Calu3 (cell line): ENCODE measurements at regions not wholly inside any gene's neighbourhood (a gene's known extent, or its start where the extent isn't known, plus 50 kb on each side); places are given as distances from the start of the nearest gene placed in this dataset.

Experiments
- BruUV-seq: library from RNA; stranded (reverse); fragments of 400-500 nt; replicated peaks from 2 replicates; lab custom pipeline; 2021; lab: Mats Ljungman, UMichigan
- CTCF ChIA-PET: fragments of 300-600 bp; sonication (Branson Sonifier 250); formaldehyde crosslinking; loops from one replicate; lab custom pipeline; 2022; ENCODE audit warnings: antibody characterized with exemption; lab: Charles Lee
- DNase-seq: peaks from one replicate; pipeline ENCODE4 v3.0.0; 2022
- H3K27ac Mint-ChIP-seq: one replicate; pipeline ENCODE4 v1.8.0; 2022; ENCODE audit warnings: mixed read lengths; ENCODE audit not compliant: unreplicated experiment
- H3K27me3 Mint-ChIP-seq: one replicate; pipeline ENCODE4 v1.8.0; 2022; ENCODE audit warnings: mixed read lengths; ENCODE audit not compliant: unreplicated experiment
- H3K36me3 Mint-ChIP-seq: one replicate; pipeline ENCODE4 v1.8.0; 2022; ENCODE audit warnings: mild to moderate bottlenecking, moderate library complexity, mixed read lengths; ENCODE audit not compliant: insufficient read depth, unreplicated experiment
- H3K4me1 Mint-ChIP-seq: one replicate; pipeline ENCODE4 v1.8.0; 2022; ENCODE audit warnings: mild to moderate bottlenecking, low read depth, mixed read lengths; ENCODE audit not compliant: unreplicated experiment
- H3K4me3 Mint-ChIP-seq: one replicate; pipeline ENCODE4 v1.8.0; 2022; ENCODE audit warnings: mild to moderate bottlenecking, low read depth, moderate library complexity, mixed read lengths; ENCODE audit not compliant: unreplicated experiment
- H3K9me3 Mint-ChIP-seq: one replicate; pipeline ENCODE4 v1.8.0; 2022; ENCODE audit warnings: low read depth, mixed read lengths; ENCODE audit not compliant: unreplicated experiment
- CTCF ChIP-seq: fragments of 200-600 bp; IDR thresholded peaks from one replicate; pipeline ENCODE4 v1.8.0; 2022; ENCODE audit warnings: antibody characterized with exemption; ENCODE audit not compliant: unreplicated experiment
- intact Hi-C: fragments of 100-400 bp; cut with micrococcal nuclease; formaldehyde crosslinking; loops from one replicate; pipeline ENCODE4 v1.10.0; 2022; ENCODE audit not compliant: unreplicated experiment

DNA sequence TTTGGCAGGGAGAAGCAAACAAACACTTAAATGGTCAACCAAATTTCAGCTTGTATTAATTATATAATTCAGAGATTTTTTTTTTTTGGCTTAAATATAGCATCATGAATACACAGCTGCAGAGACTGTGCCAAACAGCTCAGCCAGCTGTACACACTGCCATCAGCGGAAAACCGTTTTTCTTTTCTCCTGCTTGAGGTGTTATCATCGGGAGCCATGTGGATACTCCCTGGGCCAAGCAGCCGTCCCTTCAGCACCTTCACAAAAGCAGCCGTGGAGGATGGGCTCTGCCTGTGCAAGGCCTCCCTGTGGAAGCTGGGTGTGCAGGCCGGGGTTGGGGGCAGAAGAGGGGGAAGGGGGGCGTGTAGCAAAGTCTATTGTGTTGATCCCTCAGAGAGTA is 85.0 kb downstream of the NUF2 start:
- intact Hi-C loops = no loop called here
- CTCF ChIA-PET = no interaction called here
- TF ChIP-seq CTCF = no peak
- peaks cover 4% of the 10 kb centered on the region for H3K36me3 Mint-ChIP-seq
- BruUV-seq = no TSS peak
- no peak for DNase-seq
- no peaks in the 10 kb centered on the region for H3K9me3 Mint-ChIP-seq
- H3K27me3 Mint-ChIP-seq = peaks cover 41% of the 10 kb centered on the region
- H3K4me3 Mint-ChIP-seq = no peak overlapping the region
- peaks cover 8% of the 10 kb centered on the region for H3K4me1 Mint-ChIP-seq
- no peak overlapping the region for H3K27ac Mint-ChIP-seq

- no peak overlapping the region for H3K4me3 Mint-ChIP-seq
- peaks cover 33% of the 10 kb centered on the region for H3K27me3 Mint-ChIP-seq
- H3K36me3 Mint-ChIP-seq = peaks cover 4% of the 10 kb centered on the region
- intact Hi-C loops = no loop called here
- CTCF ChIA-PET = interaction anchor here (0.9 kb wide), 1 partner anchor 16 kb away, joined by 3 read pairs; no protein-coding TSS in a partner anchor
- no peaks in the 10 kb centered on the region for H3K9me3 Mint-ChIP-seq
- no TSS peak for BruUV-seq
- H3K4me1 Mint-ChIP-seq = peaks cover 8% of the 10 kb centered on the region
- no peak overlapping the region for H3K27ac Mint-ChIP-seq
- TF ChIP-seq CTCF = no peak
- no peak for DNase-seq
Observed at GRCh38 chr1:163408262-163408661, 86.5 kb downstream of the NUF2 start.

DNA sequence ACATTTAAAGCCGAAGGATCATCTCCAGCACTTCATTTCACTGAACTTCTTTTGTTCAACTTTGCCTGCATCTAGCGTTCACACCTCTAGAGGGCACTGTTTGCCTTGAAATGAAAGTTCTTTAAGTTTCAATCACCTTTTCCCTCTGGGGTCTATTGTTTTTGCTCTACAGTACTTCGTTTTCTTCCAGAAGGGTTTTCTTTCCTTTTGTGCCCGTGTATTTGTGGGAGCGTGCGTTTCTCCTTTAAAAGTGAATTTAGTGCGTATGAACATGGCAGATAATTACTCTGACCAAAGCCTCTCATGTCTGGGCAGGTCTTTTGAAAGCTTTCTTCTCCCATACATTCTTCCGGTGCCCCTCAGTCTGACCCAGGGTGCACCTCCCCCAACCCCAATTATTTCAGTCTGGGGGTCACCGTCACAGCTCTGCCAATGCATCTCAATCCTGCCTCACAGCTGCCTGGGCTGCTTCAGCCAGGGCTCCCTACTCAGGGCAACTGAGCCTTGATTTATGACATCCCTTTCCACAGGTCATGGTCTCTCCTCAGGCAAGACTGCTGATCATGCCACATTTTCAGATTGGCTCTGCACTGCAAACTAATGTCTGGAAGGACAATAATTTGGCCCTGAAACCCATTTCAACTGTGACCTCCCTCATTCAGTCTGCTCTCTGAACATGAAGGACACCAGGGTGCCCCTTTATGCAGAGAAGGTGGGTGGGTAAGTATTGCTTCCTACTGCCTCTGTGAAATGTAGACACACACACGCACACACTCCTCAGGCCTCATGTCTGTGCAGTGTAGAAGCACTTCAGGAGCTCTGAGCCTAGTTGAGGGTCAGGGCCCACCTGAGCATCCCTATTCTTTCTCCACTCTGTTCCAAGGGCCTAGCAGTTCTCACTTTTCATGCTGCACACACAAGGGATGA is 88.6 kb downstream of the NUF2 start:
- Mint-ChIP-seq H3K4me1 (peaks cover 8% of the 10 kb centered on the region), H3K27me3 (peaks cover 38% of the 10 kb centered on the region), H3K4me3 (no peak overlapping the region), H3K36me3 (peaks cover 4% of the 10 kb centered on the region), H3K27ac (no peak overlapping the region), H3K9me3 (no peaks in the 10 kb centered on the region)
- intact Hi-C loops = loop anchor here (2.0 to 10.0 kb wide), 5 partner anchors 50 to 1662 kb away; no protein-coding TSS in a partner anchor
- BruUV-seq = no TSS peak
- DNase-seq = peak; percentile 65
- CTCF ChIA-PET = no interaction called here
- peak; percentile 80 for TF ChIP-seq CTCF

- peaks cover 48% of the 10 kb centered on the region for H3K27me3 Mint-ChIP-seq
- peaks cover 4% of the 10 kb centered on the region for H3K36me3 Mint-ChIP-seq
- intact Hi-C loops = loop anchor here (10.0 kb wide), 2 partner anchors 403 to 1373 kb away; no protein-coding TSS in a partner anchor
- DNase-seq = no peak
- peaks cover 8% of the 10 kb centered on the region for H3K4me1 Mint-ChIP-seq
- no peak for TF ChIP-seq CTCF
- no TSS peak for BruUV-seq
- H3K9me3 Mint-ChIP-seq = no peaks in the 10 kb centered on the region
- CTCF ChIA-PET = no interaction called here
- H3K4me3 Mint-ChIP-seq = no peak overlapping the region
- H3K27ac Mint-ChIP-seq = no peak overlapping the region
Observed at GRCh38 chr1:163412221-163412620, 90.5 kb downstream of the NUF2 start.
